ENCODE measurements at regions not wholly inside any gene's neighbourhood (a gene's known extent, or its start where the extent isn't known, plus 50 kb on each side); places are given as distances from the start of the nearest gene placed in this dataset.

- TF ChIP-seq CUX1 (IDR thresholded peaks at IDR 0.05; ENCODE audit: insufficient replicate concordance, low read depth, low read length) (no peak), MXI1 (IDR thresholded peaks at IDR 0.05; ENCODE audit: low read depth, low read length) (no peak), KLF5 (IDR thresholded peaks at IDR 0.05; ENCODE audit: partially characterized antibody) (no peak)
These were observed 322.2 kb downstream of the SPATA17 start (continued) for GRCh38 chr1:217953330-217953729.

GRCh38 chr1:217953922-217954321 lies 322.8 kb downstream of the SPATA17 start:
- RAD21 ChIA-PET (ENCODE audit: unreplicated experiment) = no interaction called here
- 33% methylated on average over 2 of the region's 2 CpGs for WGBS (ENCODE audit: insufficient coverage, insufficient replicate concordance, low lambda C conversion rate, missing lambda C conversion rate)
- BruUV-seq (replicated peaks) = no TSS peak
- Histone ChIP-seq H3K4me3 (no peak overlapping the region), H3K36me3 (ENCODE audit: control insufficient read depth in 2 of 2, insufficient read depth in 2 of 2, low read length in 1 of 2) (no peaks in the 10 kb centered on the region), H3K27ac (ENCODE audit: control insufficient read depth, insufficient read depth) (no peak overlapping the region), H3K79me2 (ENCODE audit: control insufficient read depth, insufficient read depth, low read length) (no peaks in the 10 kb centered on the region), H3K27me3 (replicated peaks in 1 of 2; ENCODE audit: control insufficient read depth in 2 of 2, insufficient read depth in 2 of 2, low read length in 1 of 2) (no peaks in the 10 kb centered on the region), H2AFZ (ENCODE audit: control insufficient read depth, low read depth, low read length) (no peak overlapping the region), H3K9me3 (replicated peaks; ENCODE audit: control insufficient read depth, insufficient read depth, low read length) (no peaks in the 10 kb centered on the region), H3K9ac (ENCODE audit: control insufficient read depth, insufficient read depth, low read length) (no peak overlapping the region), H3K4me1 (ENCODE audit: control insufficient read depth, insufficient read depth, low read length) (no peaks in the 10 kb centered on the region), H3K4me2 (ENCODE audit: control insufficient read depth, insufficient read depth) (no peak overlapping the region), H4K20me1 (ENCODE audit: control insufficient read depth, insufficient read depth) (no peaks in the 10 kb centered on the region)
- SMC1A ChIA-PET (ENCODE audit: uncharacterized antibody, unreplicated experiment) = no interaction called here
- CTCF ChIA-PET = no interaction called here
- intact Hi-C loops (cut with micrococcal nuclease; ENCODE audit: unreplicated experiment) = no loop called here
- ATAC-seq (no peak), FAIRE-seq (no peak), DNase-seq (ENCODE audit: low read depth, low spot score) (no peak)
- in situ Hi-C loops (cut with MboI) = no loop called here
- POLR2A ChIA-PET = no interaction called here
- TF ChIP-seq IRF5 (IDR thresholded peaks at IDR 0.05; ENCODE audit: borderline replicate concordance) = no peak
- TF ChIP-seq FOXM1 (IDR thresholded peaks at IDR 0.05; ENCODE audit: low read depth, low read length) = no peak
- no peak for TF ChIP-seq E2F8 (IDR thresholded peaks at IDR 0.05; ENCODE audit: low read depth, partially characterized antibody)
- TF ChIP-seq IRF4 (IDR thresholded peaks at IDR 0.05; ENCODE audit: low read depth, low read length) = no peak
- no peak for TF ChIP-seq FOXK2 (IDR thresholded peaks at IDR 0.05)
- no peak for TF ChIP-seq TARDBP (IDR thresholded peaks at IDR 0.05; ENCODE audit: borderline replicate concordance)
- TF ChIP-seq CEBPB (IDR thresholded peaks at IDR 0.05; ENCODE audit: borderline replicate concordance in 1 of 2, low read depth in 2 of 2, low read length in 2 of 2) = no peak
- no peak for TF ChIP-seq PAX5 (IDR thresholded peaks at IDR 0.05; ENCODE audit: borderline replicate concordance, low read depth, low read length)
- no peak for TF ChIP-seq RAD21 (IDR thresholded peaks at IDR 0.05; ENCODE audit: insufficient read depth, low read depth, low read length)
- TF ChIP-seq SIX5 (IDR thresholded peaks at IDR 0.05; ENCODE audit: low read depth, low read length, severe bottlenecking) = no peak
